ENCODE measurements at regions not wholly inside any gene's neighbourhood (a gene's known extent, or its start where the extent isn't known, plus 50 kb on each side); places are given as distances from the start of the nearest gene placed in this dataset.

DNA sequence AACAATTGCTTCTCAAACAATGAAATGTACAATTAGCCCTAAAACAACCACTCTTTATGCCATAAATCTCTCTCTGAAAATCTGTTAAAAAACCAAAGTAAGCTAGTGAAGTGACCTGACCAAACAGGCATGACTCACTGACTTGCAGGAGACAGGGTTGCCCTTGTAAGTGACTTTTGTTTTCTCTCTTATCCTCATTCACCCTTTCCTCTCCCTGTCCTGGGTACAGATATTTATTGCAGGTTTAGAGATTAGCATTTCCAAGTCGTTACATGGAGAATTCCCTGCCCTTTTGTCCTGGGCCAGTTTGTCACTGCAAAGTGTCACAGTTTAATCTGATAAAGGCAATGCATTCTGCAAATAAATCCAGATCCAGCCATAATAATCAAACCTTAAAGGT, 484.2 kb downstream of the IRX1 start:
- Mint-ChIP-seq H3K4me3 (ENCODE audit: unreplicated experiment) (no peak overlapping the region), H3K36me3 (ENCODE audit: insufficient read depth, unreplicated experiment) (no peaks in the 10 kb centered on the region), H3K9me3 (ENCODE audit: unreplicated experiment) (peaks cover 10% of the 10 kb centered on the region), H3K4me1 (ENCODE audit: low read depth, unreplicated experiment) (no peaks in the 10 kb centered on the region), H3K27me3 (ENCODE audit: insufficient read depth, unreplicated experiment) (peaks cover 7% of the 10 kb centered on the region), H3K27ac (ENCODE audit: unreplicated experiment) (no peak overlapping the region)
- Histone ChIP-seq H3K36me3 (ENCODE audit: control insufficient read depth, insufficient read depth, low read length) (no peaks in the 10 kb centered on the region), H3K9me3 (no peaks in the 10 kb centered on the region), H3K4me3 (ENCODE audit: low read depth, low read length) (no peak overlapping the region), H3K27me3 (replicated peaks; ENCODE audit: control insufficient read depth, insufficient read depth, low read length) (no peaks in the 10 kb centered on the region), H3K4me1 (no peaks in the 10 kb centered on the region)
- DNase-seq: no peak
- TF ChIP-seq, protein P1, sequence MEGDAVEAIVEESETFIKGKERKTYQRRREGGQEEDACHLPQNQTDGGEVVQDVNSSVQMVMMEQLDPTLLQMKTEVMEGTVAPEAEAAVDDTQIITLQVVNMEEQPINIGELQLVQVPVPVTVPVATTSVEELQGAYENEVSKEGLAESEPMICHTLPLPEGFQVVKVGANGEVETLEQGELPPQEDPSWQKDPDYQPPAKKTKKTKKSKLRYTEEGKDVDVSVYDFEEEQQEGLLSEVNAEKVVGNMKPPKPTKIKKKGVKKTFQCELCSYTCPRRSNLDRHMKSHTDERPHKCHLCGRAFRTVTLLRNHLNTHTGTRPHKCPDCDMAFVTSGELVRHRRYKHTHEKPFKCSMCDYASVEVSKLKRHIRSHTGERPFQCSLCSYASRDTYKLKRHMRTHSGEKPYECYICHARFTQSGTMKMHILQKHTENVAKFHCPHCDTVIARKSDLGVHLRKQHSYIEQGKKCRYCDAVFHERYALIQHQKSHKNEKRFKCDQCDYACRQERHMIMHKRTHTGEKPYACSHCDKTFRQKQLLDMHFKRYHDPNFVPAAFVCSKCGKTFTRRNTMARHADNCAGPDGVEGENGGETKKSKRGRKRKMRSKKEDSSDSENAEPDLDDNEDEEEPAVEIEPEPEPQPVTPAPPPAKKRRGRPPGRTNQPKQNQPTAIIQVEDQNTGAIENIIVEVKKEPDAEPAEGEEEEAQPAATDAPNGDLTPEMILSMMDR (IDR thresholded peaks at IDR 0.05; ENCODE audit: insufficient read depth in 1 of 2, low read depth in 1 of 2, low read length in 1 of 2, severe bottlenecking in 1 of 2, unreplicated experiment in 1 of 2): no peak
- intact Hi-C loops (cut with micrococcal nuclease; ENCODE audit: unreplicated experiment): no loop called here
- BruUV-seq (replicated peaks): no TSS peak
- POLR2A ChIA-PET: no interaction called here
- CTCF ChIA-PET: no interaction called here

GRCh38 chr5:4080370-4080769, 484.7 kb downstream of the IRX1 start:
- H3K4me1 Mint-ChIP-seq (ENCODE audit: low read depth, unreplicated experiment): no peaks in the 10 kb centered on the region
- no peak overlapping the region for H3K4me3 Mint-ChIP-seq (ENCODE audit: unreplicated experiment)
- Histone ChIP-seq H3K27me3 (replicated peaks; ENCODE audit: control insufficient read depth, insufficient read depth, low read length) (no peaks in the 10 kb centered on the region), H3K36me3 (ENCODE audit: control insufficient read depth, insufficient read depth, low read length) (no peaks in the 10 kb centered on the region), H3K4me3 (ENCODE audit: low read depth, low read length) (no peak overlapping the region), H3K9me3 (no peaks in the 10 kb centered on the region), H3K4me1 (no peaks in the 10 kb centered on the region)
- TF ChIP-seq, protein P1 (IDR thresholded peaks at IDR 0.05; ENCODE audit: insufficient read depth in 1 of 2, low read depth in 1 of 2, low read length in 1 of 2, severe bottlenecking in 1 of 2, unreplicated experiment in 1 of 2): no peak
- peaks cover 10% of the 10 kb centered on the region for H3K9me3 Mint-ChIP-seq (ENCODE audit: unreplicated experiment)
- peaks cover 9% of the 10 kb centered on the region for H3K27me3 Mint-ChIP-seq (ENCODE audit: insufficient read depth, unreplicated experiment)
- BruUV-seq (replicated peaks): no TSS peak
- no peak for DNase-seq
- no peaks in the 10 kb centered on the region for H3K36me3 Mint-ChIP-seq (ENCODE audit: insufficient read depth, unreplicated experiment)
- POLR2A ChIA-PET: no interaction called here
- intact Hi-C loops (cut with micrococcal nuclease; ENCODE audit: unreplicated experiment): no loop called here
- CTCF ChIA-PET: no interaction called here
- no peak overlapping the region for H3K27ac Mint-ChIP-seq (ENCODE audit: unreplicated experiment)

GRCh38 chr5:4081059-4081458, 485.4 kb downstream of the IRX1 start:
- H3K4me1 Mint-ChIP-seq (ENCODE audit: low read depth, unreplicated experiment): no peaks in the 10 kb centered on the region
- no peak for DNase-seq
- no TSS peak for BruUV-seq (replicated peaks)
- H3K27ac Mint-ChIP-seq (ENCODE audit: unreplicated experiment): no peak overlapping the region
- ChIA-PET CTCF (no interaction called here), POLR2A (no interaction called here)
- TF ChIP-seq, protein P1 (IDR thresholded peaks at IDR 0.05; ENCODE audit: insufficient read depth in 1 of 2, low read depth in 1 of 2, low read length in 1 of 2, severe bottlenecking in 1 of 2, unreplicated experiment in 1 of 2): no peak
- no peaks in the 10 kb centered on the region for H3K36me3 Mint-ChIP-seq (ENCODE audit: insufficient read depth, unreplicated experiment)
- peaks cover 7% of the 10 kb centered on the region for H3K27me3 Mint-ChIP-seq (ENCODE audit: insufficient read depth, unreplicated experiment)
- no peaks in the 10 kb centered on the region for H3K36me3 ChIP-seq (ENCODE audit: control insufficient read depth, insufficient read depth, low read length)
- H3K4me3 Mint-ChIP-seq (ENCODE audit: unreplicated experiment): no peak overlapping the region
- no peaks in the 10 kb centered on the region for H3K9me3 ChIP-seq
- no peaks in the 10 kb centered on the region for H3K27me3 ChIP-seq (replicated peaks; ENCODE audit: control insufficient read depth, insufficient read depth, low read length)
- no peaks in the 10 kb centered on the region for H3K4me1 ChIP-seq
- intact Hi-C loops (cut with micrococcal nuclease; ENCODE audit: unreplicated experiment): no loop called here
- peaks cover 10% of the 10 kb centered on the region for H3K9me3 Mint-ChIP-seq (ENCODE audit: unreplicated experiment)
- H3K4me3 ChIP-seq (ENCODE audit: low read depth, low read length): no peak overlapping the region

Measured in Caco-2 (cell line).